Activated T-helper 1 cell treated with anti-CD3 and anti-CD28 coated beads, Interleukin-12 subunit alpha, Interleukin-12 subunit beta, Interleukin-2, Interleukin-4 antibody, amounts not matched to agents 30 ng/mL and 10 ng/mL and 1 ng/mL, durations not matched to agents 14 hours and 24 hours and 36 hours (primary cell): ENCODE measurements at regions not wholly inside any gene's neighbourhood (a gene's known extent, or its start where the extent isn't known, plus 50 kb on each side); places are given as distances from the start of the nearest gene placed in this dataset.

Experiments
- DNase-seq: peaks from one replicate; pipeline ENCODE4 v3.0.0; 2021; ENCODE audit warnings: low spot score
- H3K27ac Mint-ChIP-seq: one replicate; pipeline ENCODE4 v1.8.0; 2021; ENCODE audit warnings: mild to moderate bottlenecking, mixed read lengths
- H3K27me3 Mint-ChIP-seq: one replicate; pipeline ENCODE4 v1.8.0; 2022; ENCODE audit warnings: mild to moderate bottlenecking, moderate library complexity, mixed read lengths; ENCODE audit not compliant: insufficient read depth
- H3K36me3 Mint-ChIP-seq: one replicate; pipeline ENCODE4 v1.8.0; 2021; ENCODE audit warnings: low read depth, mixed read lengths
- H3K4me1 Mint-ChIP-seq: one replicate; pipeline ENCODE4 v1.8.0; 2021; ENCODE audit warnings: low read depth, mixed read lengths
- H3K4me3 Mint-ChIP-seq: one replicate; pipeline ENCODE4 v1.8.0; 2021; ENCODE audit warnings: mild to moderate bottlenecking, moderate library complexity, mixed read lengths
- H3K9me3 Mint-ChIP-seq: one replicate; pipeline ENCODE4 v1.8.0; 2021; ENCODE audit warnings: mixed read lengths
- intact Hi-C: fragments of 100-400 bp; cut with micrococcal nuclease; formaldehyde crosslinking; loops from one replicate; pipeline ENCODE4 v1.15.1; 2024

DNA sequence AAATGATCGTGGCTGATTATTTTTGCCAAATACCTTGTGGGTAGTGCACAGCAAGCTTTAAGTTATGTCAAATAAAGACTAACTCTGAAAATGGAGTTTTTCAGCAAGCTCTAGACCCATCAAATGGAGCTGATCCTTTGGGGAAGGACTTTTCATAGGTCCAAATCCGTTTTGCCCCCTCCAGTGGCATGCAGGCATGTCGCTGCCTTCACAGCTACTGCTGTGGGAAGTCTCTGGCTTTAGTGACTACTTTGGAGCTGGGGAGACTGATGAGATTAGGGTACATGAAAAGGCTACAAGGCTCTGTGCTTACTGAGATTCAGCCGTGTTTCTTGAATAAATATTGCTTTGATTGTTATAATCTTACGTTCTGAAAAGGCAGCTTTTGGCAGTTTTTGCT, 106.6 kb upstream of the HS3ST1 start:
- Mint-ChIP-seq H3K9me3 (peaks cover 5% of the 10 kb centered on the region), H3K4me3 (no peak overlapping the region), H3K4me1 (no peaks in the 10 kb centered on the region), H3K27ac (no peak overlapping the region), H3K36me3 (no peaks in the 10 kb centered on the region), H3K27me3 (no peaks in the 10 kb centered on the region)
- intact Hi-C loops: no loop called here
- DNase-seq: no peak

DNA sequence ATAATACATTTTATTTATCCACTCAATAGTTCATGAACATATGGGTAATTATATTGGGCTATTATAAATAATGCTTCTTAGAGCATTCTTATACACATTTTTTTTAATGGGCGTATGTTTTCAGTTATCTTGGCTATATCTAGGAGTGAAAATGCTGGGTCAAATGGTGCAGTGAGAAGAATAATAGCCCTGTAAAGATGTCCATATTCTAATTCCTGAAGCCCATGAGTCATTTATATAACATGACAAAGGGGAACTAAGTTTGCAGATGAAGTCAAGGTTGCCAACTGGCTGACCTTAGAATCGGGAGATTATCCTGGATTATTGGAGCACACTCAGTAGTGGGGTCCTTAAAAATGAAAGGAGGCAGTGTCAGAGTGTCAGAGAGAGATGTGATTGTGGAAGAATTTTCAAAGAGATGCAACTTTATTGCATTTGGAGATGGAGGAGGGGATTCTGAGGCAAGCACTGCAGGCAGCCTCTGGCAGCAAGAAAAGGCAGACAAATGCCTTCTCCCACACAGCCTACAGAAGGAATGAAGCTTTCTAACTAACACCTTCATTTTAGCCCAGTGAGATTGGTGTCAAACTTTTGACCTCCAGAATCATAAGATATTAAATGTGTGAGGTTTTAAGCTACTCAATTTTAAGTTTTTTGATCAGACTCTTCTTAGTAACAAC, 106.1 kb upstream of the HS3ST1 start:
- peaks cover 6% of the 10 kb centered on the region for H3K9me3 Mint-ChIP-seq
- no peak overlapping the region for H3K4me3 Mint-ChIP-seq
- no peaks in the 10 kb centered on the region for H3K36me3 Mint-ChIP-seq
- no peaks in the 10 kb centered on the region for H3K4me1 Mint-ChIP-seq
- no peak overlapping the region for H3K27ac Mint-ChIP-seq
- no peaks in the 10 kb centered on the region for H3K27me3 Mint-ChIP-seq
- intact Hi-C loops: no loop called here
- DNase-seq: no peak

DNA sequence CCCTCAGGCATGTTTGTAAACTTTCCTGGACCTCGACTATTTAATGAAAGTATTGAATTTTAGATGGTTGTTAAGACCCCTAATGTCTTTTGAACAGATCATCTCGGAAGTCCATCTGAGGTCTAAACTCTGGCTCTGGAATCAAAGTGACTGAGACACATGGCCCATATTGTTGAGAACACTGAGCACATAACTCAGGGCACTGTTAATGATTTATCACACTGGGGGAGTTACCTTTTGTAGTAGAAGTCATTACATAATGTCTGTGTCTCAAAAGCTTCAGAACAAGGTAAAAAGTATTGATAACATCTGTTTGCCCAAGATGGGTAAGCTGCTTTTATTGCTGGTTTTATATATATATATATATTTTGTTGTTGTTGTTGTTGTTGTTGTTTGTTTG, 103.4 kb upstream of the HS3ST1 start:
- Mint-ChIP-seq H3K27me3 (no peaks in the 10 kb centered on the region), H3K4me1 (no peaks in the 10 kb centered on the region), H3K36me3 (no peaks in the 10 kb centered on the region), H3K4me3 (no peak overlapping the region), H3K9me3 (peaks cover 6% of the 10 kb centered on the region), H3K27ac (no peak overlapping the region)
- no peak for DNase-seq
- intact Hi-C loops: no loop called here

DNA sequence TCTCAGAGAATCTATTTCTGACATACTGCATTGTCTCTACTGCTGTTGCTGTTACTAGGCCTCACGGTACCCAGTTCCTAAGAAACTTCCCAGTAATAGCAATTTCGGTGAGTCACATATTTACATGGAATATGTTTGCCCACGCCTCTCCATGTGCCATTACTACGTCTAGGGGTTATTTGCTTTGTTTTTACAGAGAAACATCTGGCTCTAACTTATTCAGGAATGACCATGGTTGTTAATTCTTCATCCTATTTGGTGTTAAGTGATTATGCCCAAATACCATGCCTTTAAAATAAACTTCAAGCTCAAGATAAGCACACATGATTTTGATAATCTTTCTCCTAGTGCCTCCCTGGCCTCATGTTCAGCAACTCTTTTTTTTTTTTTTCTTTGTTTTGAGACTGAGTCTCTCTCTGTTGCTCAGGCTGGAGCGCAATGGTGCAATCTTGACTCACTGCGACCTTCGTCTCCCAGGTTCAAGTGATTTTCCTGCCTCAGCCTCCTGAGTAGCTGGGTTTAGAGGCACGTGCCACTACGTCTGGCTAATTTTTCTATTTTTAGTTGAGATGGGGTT, 101.0 kb upstream of the HS3ST1 start:
- no peak for DNase-seq
- Mint-ChIP-seq H3K36me3 (no peaks in the 10 kb centered on the region), H3K27ac (no peak overlapping the region), H3K4me3 (no peak overlapping the region), H3K27me3 (no peaks in the 10 kb centered on the region), H3K4me1 (no peaks in the 10 kb centered on the region), H3K9me3 (peaks cover 6% of the 10 kb centered on the region)
- intact Hi-C loops: no loop called here

DNA sequence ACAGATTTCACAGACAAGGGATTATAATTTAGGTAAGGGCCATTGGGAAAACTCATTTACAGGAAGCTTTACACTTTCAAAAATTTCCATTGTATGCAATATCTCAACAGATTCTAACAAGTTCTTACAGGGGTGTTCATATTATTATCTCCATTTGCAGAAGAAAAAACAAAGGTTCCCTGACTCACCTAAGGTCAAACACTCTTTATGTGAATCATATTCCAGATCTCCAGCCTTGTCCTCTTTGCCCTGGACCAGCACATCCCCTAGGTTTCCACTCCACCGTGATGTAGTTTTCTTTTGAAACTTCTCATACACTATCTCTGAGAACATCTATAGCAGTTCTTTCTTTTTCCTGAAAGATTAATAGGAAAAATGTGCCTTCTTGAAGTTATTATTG, 96.4 kb upstream of the HS3ST1 start:
- Mint-ChIP-seq H3K36me3 (no peaks in the 10 kb centered on the region), H3K27me3 (peaks cover 1% of the 10 kb centered on the region), H3K9me3 (no peaks in the 10 kb centered on the region), H3K27ac (no peak overlapping the region), H3K4me1 (no peaks in the 10 kb centered on the region), H3K4me3 (no peak overlapping the region)
- intact Hi-C loops: no loop called here
- no peak for DNase-seq

DNA sequence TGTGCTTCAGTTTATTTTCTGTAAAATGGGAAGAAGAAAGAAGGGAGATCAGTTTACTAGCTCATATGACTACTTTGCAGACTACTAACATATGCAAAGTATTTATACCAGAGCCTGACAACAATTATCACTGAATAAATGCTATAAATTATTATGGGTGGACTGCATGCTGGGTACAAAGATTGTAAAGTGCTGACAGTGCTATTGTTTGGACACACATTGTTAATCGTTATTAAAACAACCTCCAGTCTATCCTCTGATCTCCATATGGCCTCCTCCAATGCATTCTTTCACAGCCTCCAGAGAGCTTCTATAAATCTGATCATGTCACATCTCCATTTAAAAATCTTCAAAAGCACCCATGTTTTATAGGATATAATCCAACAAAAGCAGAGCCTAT, 90.1 kb upstream of the HS3ST1 start:
- no peak overlapping the region for H3K27ac Mint-ChIP-seq
- no peaks in the 10 kb centered on the region for H3K4me1 Mint-ChIP-seq
- no peak for DNase-seq
- H3K27me3 Mint-ChIP-seq: peaks cover 3% of the 10 kb centered on the region
- intact Hi-C loops: no loop called here
- no peak overlapping the region for H3K4me3 Mint-ChIP-seq
- no peaks in the 10 kb centered on the region for H3K36me3 Mint-ChIP-seq
- no peaks in the 10 kb centered on the region for H3K9me3 Mint-ChIP-seq

DNA sequence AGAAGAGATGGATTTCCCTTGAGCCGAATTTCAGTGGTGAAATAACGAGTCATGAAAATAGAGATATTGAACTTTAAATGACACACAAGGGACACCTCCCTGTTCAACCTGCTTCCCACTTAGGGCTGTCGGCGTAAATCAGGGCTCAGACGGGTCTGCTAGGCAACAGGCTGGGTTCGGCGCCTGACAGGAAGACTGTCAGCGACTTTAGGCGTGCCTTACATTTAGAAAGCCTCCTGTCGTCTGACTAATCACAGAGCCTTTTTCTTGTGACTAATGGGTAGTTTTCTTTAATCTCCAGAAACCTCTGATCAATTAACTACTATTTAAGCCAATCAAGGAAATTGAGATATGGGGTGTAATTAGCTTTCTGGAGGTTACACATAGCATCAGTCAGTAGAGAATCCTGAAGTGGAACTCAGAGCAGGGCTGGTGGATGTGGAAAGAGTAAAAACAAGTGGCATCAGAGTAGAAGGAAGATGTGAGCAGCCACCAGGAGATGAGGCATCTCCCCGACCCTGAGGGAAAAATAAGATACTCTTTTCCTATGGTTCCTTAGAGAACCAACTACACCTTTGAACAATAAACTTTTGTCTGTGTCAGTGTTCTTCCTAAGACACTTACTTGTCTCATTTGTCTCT, 86.2 kb upstream of the HS3ST1 start:
- intact Hi-C loops: no loop called here
- no peak for DNase-seq
- no peak overlapping the region for H3K27ac Mint-ChIP-seq
- no peaks in the 10 kb centered on the region for H3K36me3 Mint-ChIP-seq
- H3K4me3 Mint-ChIP-seq: no peak overlapping the region
- no peaks in the 10 kb centered on the region for H3K9me3 Mint-ChIP-seq
- H3K27me3 Mint-ChIP-seq: peaks cover 5% of the 10 kb centered on the region
- no peaks in the 10 kb centered on the region for H3K4me1 Mint-ChIP-seq

DNA sequence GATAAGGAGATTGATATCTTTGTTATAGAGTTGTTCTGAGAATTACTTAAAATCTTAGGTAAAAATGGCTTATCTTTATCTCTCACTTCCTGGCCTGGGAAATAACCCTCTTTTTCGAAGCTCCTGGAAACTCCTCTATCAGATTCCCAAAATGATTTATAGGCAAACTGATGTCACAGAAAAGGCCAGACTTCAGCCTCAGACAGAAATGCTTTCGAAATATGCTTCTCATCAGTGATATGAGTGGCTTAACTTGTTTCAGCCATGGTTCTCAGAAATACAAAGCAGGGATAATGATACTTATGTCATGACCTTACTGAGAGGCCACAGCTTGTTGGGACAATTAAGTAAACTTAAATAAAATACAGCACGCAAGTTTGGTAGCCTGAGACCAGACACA, 85.3 kb upstream of the HS3ST1 start:
- Mint-ChIP-seq H3K9me3 (no peaks in the 10 kb centered on the region), H3K36me3 (no peaks in the 10 kb centered on the region), H3K4me1 (no peaks in the 10 kb centered on the region), H3K4me3 (no peak overlapping the region), H3K27me3 (peaks cover 5% of the 10 kb centered on the region), H3K27ac (no peak overlapping the region)
- intact Hi-C loops: no loop called here
- no peak for DNase-seq

DNA sequence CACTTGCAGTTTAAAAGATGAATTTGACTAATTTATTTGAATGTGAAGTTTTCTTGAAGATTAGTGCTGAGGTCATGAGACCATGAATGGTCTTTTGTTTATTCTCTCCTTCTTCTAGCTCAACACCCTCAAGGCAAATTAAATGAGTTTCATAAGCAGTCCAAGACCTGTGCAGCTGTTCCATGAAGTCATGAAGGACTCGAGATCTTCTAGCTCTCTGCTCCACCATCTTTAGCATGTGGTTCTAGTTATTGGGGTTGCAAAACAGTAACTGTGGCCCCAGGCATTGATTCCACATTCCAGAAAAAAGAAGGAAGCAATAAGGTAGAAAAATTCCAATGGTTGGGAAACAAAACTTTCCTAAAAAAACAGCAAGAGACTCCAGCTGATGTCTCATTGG, 84.2 kb upstream of the HS3ST1 start:
- intact Hi-C loops: no loop called here
- H3K4me3 Mint-ChIP-seq: no peak overlapping the region
- no peak for DNase-seq
- peaks cover 5% of the 10 kb centered on the region for H3K9me3 Mint-ChIP-seq
- no peaks in the 10 kb centered on the region for H3K4me1 Mint-ChIP-seq
- no peak overlapping the region for H3K27ac Mint-ChIP-seq
- H3K36me3 Mint-ChIP-seq: no peaks in the 10 kb centered on the region
- H3K27me3 Mint-ChIP-seq: peaks cover 5% of the 10 kb centered on the region

DNA sequence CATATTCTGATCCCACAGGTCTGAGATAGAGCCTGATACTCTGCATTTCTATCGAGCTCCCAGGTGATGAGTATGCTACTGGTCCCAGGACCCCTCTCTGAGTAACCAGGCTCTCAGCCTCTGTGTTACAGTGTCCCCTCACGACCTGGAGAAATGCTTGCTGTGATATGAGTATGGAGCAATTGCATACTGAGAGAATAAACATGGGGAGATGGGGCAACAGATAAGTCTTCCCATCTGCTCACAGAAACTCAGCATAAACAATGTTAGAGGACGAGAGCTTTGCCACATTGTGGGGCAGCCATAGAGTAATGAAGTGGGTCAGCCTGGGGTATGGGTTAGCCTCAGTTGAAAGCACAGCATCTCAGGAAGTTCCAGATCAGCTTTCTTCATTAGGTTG, 82.6 kb upstream of the HS3ST1 start:
- no peaks in the 10 kb centered on the region for H3K4me1 Mint-ChIP-seq
- no peak overlapping the region for H3K4me3 Mint-ChIP-seq
- DNase-seq: no peak
- H3K9me3 Mint-ChIP-seq: peaks cover 5% of the 10 kb centered on the region
- no peaks in the 10 kb centered on the region for H3K36me3 Mint-ChIP-seq
- intact Hi-C loops: no loop called here
- H3K27me3 Mint-ChIP-seq: peaks cover 5% of the 10 kb centered on the region
- no peak overlapping the region for H3K27ac Mint-ChIP-seq

DNA sequence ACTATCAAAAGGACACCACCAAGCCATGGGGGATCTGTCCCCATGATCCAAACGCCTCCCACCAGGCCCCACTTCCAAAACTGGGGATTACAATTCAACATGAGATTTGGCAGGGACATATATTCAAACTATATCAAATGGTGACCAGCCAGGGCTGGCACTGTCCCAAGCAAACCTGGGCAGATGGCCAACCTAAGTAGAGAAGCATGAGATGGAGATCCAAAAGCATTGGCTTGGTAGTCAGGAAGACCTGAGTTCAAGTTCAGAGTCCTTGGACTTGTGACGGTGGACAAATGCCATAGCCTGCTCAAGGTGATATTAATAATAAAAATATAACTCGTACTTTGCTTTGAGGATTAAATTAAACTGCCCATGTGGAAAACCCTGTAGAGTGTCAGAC, 79.2 kb upstream of the HS3ST1 start:
- Mint-ChIP-seq H3K9me3 (peaks cover 5% of the 10 kb centered on the region), H3K36me3 (no peaks in the 10 kb centered on the region), H3K27ac (no peak overlapping the region), H3K27me3 (peaks cover 4% of the 10 kb centered on the region), H3K4me3 (no peak overlapping the region), H3K4me1 (peaks cover 6% of the 10 kb centered on the region)
- intact Hi-C loops: no loop called here
- DNase-seq: no peak

DNA sequence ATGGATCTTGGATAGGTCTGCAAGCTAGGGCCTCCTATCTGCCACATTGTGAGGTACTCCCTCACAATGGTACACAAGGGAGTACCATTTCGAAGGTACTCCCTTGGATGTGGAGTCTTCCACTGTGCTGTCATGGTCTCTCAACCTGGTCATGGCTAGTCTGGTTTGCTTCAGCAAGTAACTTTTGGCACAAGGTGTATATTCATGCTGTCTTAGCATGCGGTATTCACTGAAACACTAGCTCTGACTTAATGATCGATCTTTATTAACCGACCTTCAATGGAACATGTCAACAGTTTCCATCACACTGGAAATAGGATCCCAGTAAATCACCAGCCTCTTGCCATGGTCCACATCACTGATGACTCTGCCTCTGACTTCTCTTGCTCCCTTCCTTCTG, 77.5 kb upstream of the HS3ST1 start:
- intact Hi-C loops: no loop called here
- peaks cover 4% of the 10 kb centered on the region for H3K27me3 Mint-ChIP-seq
- no peak for DNase-seq
- no peaks in the 10 kb centered on the region for H3K36me3 Mint-ChIP-seq
- no peak overlapping the region for H3K27ac Mint-ChIP-seq
- H3K4me3 Mint-ChIP-seq: no peak overlapping the region
- peaks cover 6% of the 10 kb centered on the region for H3K4me1 Mint-ChIP-seq
- peaks cover 5% of the 10 kb centered on the region for H3K9me3 Mint-ChIP-seq

DNA sequence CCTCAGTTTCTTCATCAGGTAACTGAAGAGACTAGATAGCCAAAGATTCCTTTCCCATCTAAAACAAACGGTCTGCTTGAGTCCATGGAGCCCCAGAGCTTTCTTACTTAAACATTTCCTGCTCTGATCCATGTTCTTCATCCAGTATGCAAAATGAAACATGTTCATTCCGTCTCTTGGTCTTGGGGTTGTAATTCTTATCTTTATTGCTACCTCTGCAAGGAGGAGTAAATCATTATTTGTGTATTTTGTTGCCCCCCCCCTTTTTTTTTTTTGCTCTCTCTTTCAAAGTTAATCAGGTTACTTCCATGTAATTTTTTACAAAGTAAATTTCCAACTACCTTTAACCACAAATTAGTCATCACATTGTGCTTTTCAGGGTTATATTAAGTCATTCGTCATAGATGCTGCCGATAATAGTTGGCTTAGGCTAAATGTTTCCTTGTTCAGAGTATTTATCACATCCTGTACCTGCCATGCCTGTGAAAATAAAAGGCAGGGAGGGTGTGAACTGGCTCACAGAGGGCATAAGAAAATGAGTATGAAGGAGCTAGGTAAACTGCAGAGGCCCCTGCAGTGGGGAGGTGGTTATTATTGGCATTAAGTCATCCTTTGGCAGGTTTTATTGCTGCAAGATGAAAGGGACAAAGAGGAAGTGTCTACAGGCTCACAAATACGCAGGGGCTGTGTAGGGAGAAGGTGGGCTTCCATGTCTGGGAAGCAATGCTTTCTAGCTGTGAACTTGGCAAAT, 76.7 kb upstream of the HS3ST1 start:
- DNase-seq: no peak
- Mint-ChIP-seq H3K27ac (no peak overlapping the region), H3K4me1 (peaks cover 6% of the 10 kb centered on the region), H3K4me3 (no peak overlapping the region), H3K9me3 (peaks cover 5% of the 10 kb centered on the region), H3K27me3 (peaks cover 4% of the 10 kb centered on the region), H3K36me3 (no peaks in the 10 kb centered on the region)
- intact Hi-C loops: no loop called here
